SK-N-SH (cell line): ENCODE measurements at regions not wholly inside any gene's neighbourhood (a gene's known extent, or its start where the extent isn't known, plus 50 kb on each side); places are given as distances from the start of the nearest gene placed in this dataset.

Experiments
- CTCF ChIA-PET: fragments of 300-600, 350-600 bp; formaldehyde crosslinking; extraction: SDS; loops from one replicate; lab custom pipeline; 2021; lab: Yijun Ruan, JAX
- POLR2A ChIA-PET: fragments of 350-600 bp; sonication (Branson Sonifier 250); formaldehyde crosslinking; extraction: SDS; loops from one replicate; lab custom pipeline; 2020; ENCODE audit warnings: antibody characterized with exemption, inconsistent platforms; lab: Yijun Ruan, JAX
- DNase-seq: peaks from one replicate; pipeline ENCODE4 v3.0.0; 2012
- H2AFZ ChIP-seq: fragments of 200-600 bp; sonication (generic); 2 replicates; pipeline ENCODE4 v1.8.1; 2016; ENCODE audit warnings: antibody characterized with exemption, mild to moderate bottlenecking, low read depth
- H3F3A ChIP-seq: fragments of 200-600 bp; sonication (generic); replicated peaks from 2 replicates; pipeline ENCODE3; 2016; ENCODE audit warnings: antibody characterized with exemption, mild to moderate bottlenecking; ENCODE audit not compliant: insufficient read depth
- H3K27ac ChIP-seq, 2 experiments: fragments of 200-500 bp in 1 of 2; fragments of 200-600 bp in 1 of 2; sonication (Bioruptor generic) in 1 of 2; sonication (generic), shearing (Covaris generic) in 1 of 2; 2 replicates each; pipeline versions ENCODE4 v1.5.1 to v1.6.1; 2014 to 2016; ENCODE audit warnings: low read depth in 2 of 2, inconsistent platforms in 1 of 2, low read length in 1 of 2, mild to moderate bottlenecking in 1 of 2, mixed read lengths in 1 of 2
- H3K27me3 ChIP-seq: fragments of 200-600 bp; sonication (generic), shearing (Covaris generic); 2 replicates; pipeline ENCODE4 v1.6.1; 2016; ENCODE audit warnings: mixed run types; ENCODE audit not compliant: insufficient read depth
- H3K36me3 ChIP-seq, 2 experiments: fragments of 200-500 bp in 1 of 2; fragments of 200-600 bp in 1 of 2; sonication (Bioruptor generic) in 1 of 2; sonication (generic) in 1 of 2; replicated peaks in 1 of 2; 2 replicates each; pipeline versions ENCODE3 to v1.5.1; 2014 to 2016; ENCODE audit warnings: low read length in 1 of 2, mild to moderate bottlenecking in 1 of 2; ENCODE audit not compliant: insufficient read depth in 2 of 2, control insufficient read depth in 1 of 2
- H3K4me1 ChIP-seq, 2 experiments: fragments of 200-500 bp in 1 of 2; fragments of 200-600 bp in 1 of 2; sonication (Bioruptor generic) in 1 of 2; sonication (generic), shearing (Covaris generic) in 1 of 2; 2 replicates each; pipeline versions ENCODE4 v1.5.1 to v1.6.1; 2014 to 2016; ENCODE audit warnings: low read depth in 1 of 2, low read length in 1 of 2, mixed run types in 1 of 2; ENCODE audit not compliant: insufficient read depth in 2 of 2, control insufficient read depth in 1 of 2
- H3K4me2 ChIP-seq: fragments of 200-600 bp; sonication (generic), shearing (Covaris generic); 2 replicates; pipeline ENCODE4 v1.6.1; 2017; ENCODE audit warnings: mixed run types
- H3K4me3 ChIP-seq, 2 experiments: fragments of 200-500 bp in 1 of 2; fragments of 200-600 bp in 1 of 2; sonication (Bioruptor generic) in 1 of 2; sonication (generic), shearing (Covaris generic) in 1 of 2; 2 replicates each; pipeline versions ENCODE4 v1.5.1 to v1.8.1; 2014 to 2016; ENCODE audit warnings: low read depth in 2 of 2, inconsistent platforms in 1 of 2, low read length in 1 of 2, mild to moderate bottlenecking in 1 of 2, mixed read lengths in 1 of 2, moderate library complexity in 1 of 2
- H3K79me2 ChIP-seq: fragments of 200-600 bp; sonication (generic); 2 replicates; pipeline ENCODE4 v1.8.1; 2017; ENCODE audit warnings: mild to moderate bottlenecking; ENCODE audit not compliant: insufficient read depth
- H3K9ac ChIP-seq: fragments of 200-600 bp; sonication (generic); 2 replicates; pipeline ENCODE4 v1.6.1; 2017; ENCODE audit warnings: mixed run types
- H3K9me2 ChIP-seq: fragments of 200-600 bp; sonication (generic); 2 replicates; pipeline ENCODE4 v1.6.1; 2017; ENCODE audit warnings: mixed run types
- H3K9me3 ChIP-seq: fragments of 200-600 bp; sonication (generic); 2 replicates; pipeline ENCODE4 v1.6.1; 2017; ENCODE audit warnings: mixed run types, mild to moderate bottlenecking, moderate library complexity
- H4K20me1 ChIP-seq: fragments of 200-600 bp; sonication (generic); 2 replicates; pipeline ENCODE4 v1.6.1; 2017; ENCODE audit warnings: mild to moderate bottlenecking, mixed run types; ENCODE audit not compliant: insufficient read depth
- CTCF ChIP-seq: fragments of 200-600 bp; sonication (generic); IDR thresholded peaks from 2 replicates; pipeline ENCODE4 v1.6.1; 2017; ENCODE audit warnings: antibody characterized with exemption, mild to moderate bottlenecking, moderate library complexity
- FOSL2 ChIP-seq: IDR thresholded peaks from 2 replicates; pipeline ENCODE4 v1.4.0; 2012; ENCODE audit warnings: low read depth, mild to moderate bottlenecking, moderate library complexity, borderline replicate concordance
- GABPA ChIP-seq: IDR thresholded peaks from 2 replicates; pipeline ENCODE4 v1.4.0; 2012; ENCODE audit warnings: low read depth, mild to moderate bottlenecking
- MXI1 ChIP-seq: IDR thresholded peaks from 2 replicates; pipeline ENCODE4 v1.6.1; 2012; ENCODE audit warnings: mild to moderate bottlenecking, low read depth, low read length, improper control_type of control experiment
- RXRA ChIP-seq: IDR thresholded peaks from 2 replicates; pipeline ENCODE4 v1.4.0; 2012; ENCODE audit warnings: low read depth, mild to moderate bottlenecking, borderline replicate concordance
- SIN3A ChIP-seq: IDR thresholded peaks from 2 replicates; pipeline ENCODE4 v1.6.1; 2012; ENCODE audit warnings: low read depth, mild to moderate bottlenecking, low read length, moderate library complexity, borderline replicate concordance
- TAF1 ChIP-seq: IDR thresholded peaks from 2 replicates; pipeline ENCODE4 v1.6.1; 2012; ENCODE audit warnings: low read depth, mild to moderate bottlenecking, low read length, moderate library complexity, borderline replicate concordance
- TEAD4 ChIP-seq: IDR thresholded peaks from 2 replicates; pipeline ENCODE4 v1.4.0; 2012; ENCODE audit warnings: mild to moderate bottlenecking, borderline replicate concordance; ENCODE audit not compliant: insufficient read depth
- WGBS: methylation state at CpG from one replicate; pipeline ENCODE4 v1.1.6; 2017; ENCODE audit warnings: low lambda C conversion rate; 5-methylcytosine and 5-hydroxymethylcytosine counted together
- TF ChIP-seq, protein P1 (sequence below): fragments of 150-350 bp; IDR thresholded peaks from 2 replicates; pipeline ENCODE4 v1.6.1; 2016; ENCODE audit warnings: mild to moderate bottlenecking, low read depth, low read length
- TF ChIP-seq, protein P2 (sequence below): IDR thresholded peaks from 2 replicates; pipeline ENCODE4; 2012

GRCh38 chr1:199218065-199218464, 579.2 kb downstream of the PTPRC start (continued):
- TF ChIP-seq, protein P1, sequence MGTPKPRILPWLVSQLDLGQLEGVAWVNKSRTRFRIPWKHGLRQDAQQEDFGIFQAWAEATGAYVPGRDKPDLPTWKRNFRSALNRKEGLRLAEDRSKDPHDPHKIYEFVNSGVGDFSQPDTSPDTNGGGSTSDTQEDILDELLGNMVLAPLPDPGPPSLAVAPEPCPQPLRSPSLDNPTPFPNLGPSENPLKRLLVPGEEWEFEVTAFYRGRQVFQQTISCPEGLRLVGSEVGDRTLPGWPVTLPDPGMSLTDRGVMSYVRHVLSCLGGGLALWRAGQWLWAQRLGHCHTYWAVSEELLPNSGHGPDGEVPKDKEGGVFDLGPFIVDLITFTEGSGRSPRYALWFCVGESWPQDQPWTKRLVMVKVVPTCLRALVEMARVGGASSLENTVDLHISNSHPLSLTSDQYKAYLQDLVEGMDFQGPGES = no peak
- TF ChIP-seq SIN3A (no peak), MXI1 (no peak), CTCF (no peak)
- TF ChIP-seq, protein P2, sequence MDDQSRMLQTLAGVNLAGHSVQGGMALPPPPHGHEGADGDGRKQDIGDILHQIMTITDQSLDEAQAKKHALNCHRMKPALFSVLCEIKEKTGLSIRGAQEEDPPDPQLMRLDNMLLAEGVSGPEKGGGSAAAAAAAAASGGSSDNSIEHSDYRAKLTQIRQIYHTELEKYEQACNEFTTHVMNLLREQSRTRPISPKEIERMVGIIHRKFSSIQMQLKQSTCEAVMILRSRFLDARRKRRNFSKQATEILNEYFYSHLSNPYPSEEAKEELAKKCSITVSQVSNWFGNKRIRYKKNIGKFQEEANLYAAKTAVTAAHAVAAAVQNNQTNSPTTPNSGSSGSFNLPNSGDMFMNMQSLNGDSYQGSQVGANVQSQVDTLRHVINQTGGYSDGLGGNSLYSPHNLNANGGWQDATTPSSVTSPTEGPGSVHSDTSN = no peak

DNA sequence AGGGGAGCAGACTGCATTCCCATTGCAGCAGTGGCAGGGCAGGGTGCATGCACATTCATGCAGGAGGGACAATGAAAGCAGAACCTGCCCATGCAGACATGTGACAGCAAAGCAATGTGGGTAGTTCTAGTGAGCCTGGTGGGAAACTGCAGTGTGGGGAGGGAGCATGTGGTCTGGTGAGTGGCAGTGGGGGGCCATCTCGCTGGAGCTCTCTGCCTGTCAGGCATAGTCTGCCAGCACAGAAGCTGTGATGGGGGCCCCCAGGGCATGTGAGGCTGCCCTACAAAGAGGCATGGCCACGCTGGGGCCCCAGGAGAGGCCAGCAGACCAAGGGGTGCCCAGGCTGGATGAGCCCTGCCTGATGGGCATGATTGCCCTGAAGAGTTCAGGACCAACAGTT, 579.7 kb downstream of the PTPRC start:
- DNase-seq = no peak
- Histone ChIP-seq H3K36me3 (no peaks in the 10 kb centered on the region), H3K27me3 (no peaks in the 10 kb centered on the region), H3K4me3 (no peak overlapping the region), H3K4me2 (no peak overlapping the region)
- POLR2A ChIA-PET = no interaction called here
- no peak for TF ChIP-seq TEAD4
- TF ChIP-seq, protein P2 = no peak
- no peak for TF ChIP-seq GABPA
- TF ChIP-seq SIN3A = no peak
- TF ChIP-seq FOSL2 = no peak
- no peak for TF ChIP-seq TAF1
- no peak for TF ChIP-seq RXRA
- TF ChIP-seq, all 33 proteins: peak for 0
- no peaks in the 10 kb centered on the region for H3K79me2 ChIP-seq
- no peak overlapping the region for H3K9ac ChIP-seq
- H3K4me1 ChIP-seq = no peaks in the 10 kb centered on the region
- WGBS = 40% methylated on average over 1 of the region's 2 CpGs
- CTCF ChIA-PET = no interaction called here
- H3F3A ChIP-seq = no peaks in the 10 kb centered on the region
- H4K20me1 ChIP-seq = no peaks in the 10 kb centered on the region
- H3K27ac ChIP-seq = no peak overlapping the region
- H2AFZ ChIP-seq = no peak overlapping the region
- no peaks in the 10 kb centered on the region for H3K9me2 ChIP-seq
- H3K9me3 ChIP-seq = no peaks in the 10 kb centered on the region
